ENCODE measurements at regions not wholly inside any gene's neighbourhood (a gene's known extent, or its start where the extent isn't known, plus 50 kb on each side); places are given as distances from the start of the nearest gene placed in this dataset.

GRCh38 chr4:152176627-152177214 is 359.2 kb downstream of the FBXW7 start:
- H3K27me3 ChIP-seq (ENCODE audit: control insufficient read depth, insufficient read depth, low read length): peaks cover 5% of the 10 kb centered on the region
- no peaks in the 10 kb centered on the region for H3K9me3 ChIP-seq (ENCODE audit: control insufficient read depth, insufficient read depth, low read length)
- no peak overlapping the region for H3K4me3 ChIP-seq (ENCODE audit: low read depth, low read length)
- no peak for DNase-seq (ENCODE audit: low read depth, low spot score)
- ChIA-PET CTCF (no interaction called here), POLR2A (no interaction called here)
- TF ChIP-seq CTCF (IDR thresholded peaks at IDR 0.05; ENCODE audit: low read depth, low read length): no peak
- H3K27ac ChIP-seq (ENCODE audit: low read depth, low read length): no peak overlapping the region

- DNase-seq (ENCODE audit: low read depth, low spot score): no peak
- ChIA-PET CTCF (interaction anchor here (0.8 kb wide), 1 partner anchor 293 kb away, joined by 3 read pairs; no protein-coding TSS in a partner anchor), POLR2A (no interaction called here)
- no peak for TF ChIP-seq CTCF (IDR thresholded peaks at IDR 0.05; ENCODE audit: low read depth, low read length)
- no peak overlapping the region for H3K27ac ChIP-seq (ENCODE audit: low read depth, low read length)
- H3K9me3 ChIP-seq (ENCODE audit: control insufficient read depth, insufficient read depth, low read length): no peaks in the 10 kb centered on the region
- H3K27me3 ChIP-seq (ENCODE audit: control insufficient read depth, insufficient read depth, low read length): peaks cover 7% of the 10 kb centered on the region
- H3K4me3 ChIP-seq (ENCODE audit: low read depth, low read length): no peak overlapping the region
Observed at GRCh38 chr4:152175586-152175985, 360.3 kb downstream of the FBXW7 start.

GRCh38 chr4:152172146-152172545 is 363.7 kb downstream of the FBXW7 start:
- TF ChIP-seq CTCF (IDR thresholded peaks at IDR 0.05; ENCODE audit: low read depth, low read length): no peak
- ChIA-PET POLR2A (no interaction called here), CTCF (no interaction called here)
- no peak overlapping the region for H3K27ac ChIP-seq (ENCODE audit: low read depth, low read length)
- H3K9me3 ChIP-seq (ENCODE audit: control insufficient read depth, insufficient read depth, low read length): no peaks in the 10 kb centered on the region
- no peak overlapping the region for H3K4me3 ChIP-seq (ENCODE audit: low read depth, low read length)
- no peak for DNase-seq (ENCODE audit: low read depth, low spot score)
- peaks cover 7% of the 10 kb centered on the region for H3K27me3 ChIP-seq (ENCODE audit: control insufficient read depth, insufficient read depth, low read length)

- CTCF ChIA-PET: no interaction called here
- POLR2A ChIA-PET: no interaction called here
Observed at GRCh38 chr4:152171556-152171955, 364.3 kb downstream of the FBXW7 start.

GRCh38 chr4:152169683-152170082 is 366.2 kb downstream of the FBXW7 start:
- H3K9me3 ChIP-seq (ENCODE audit: control insufficient read depth, insufficient read depth, low read length): no peaks in the 10 kb centered on the region
- no peak for DNase-seq (ENCODE audit: low read depth, low spot score)
- peaks cover 7% of the 10 kb centered on the region for H3K27me3 ChIP-seq (ENCODE audit: control insufficient read depth, insufficient read depth, low read length)
- no peak overlapping the region for H3K27ac ChIP-seq (ENCODE audit: low read depth, low read length)
- POLR2A ChIA-PET: no interaction called here
- no peak overlapping the region for H3K4me3 ChIP-seq (ENCODE audit: low read depth, low read length)
- CTCF ChIA-PET: no interaction called here
- TF ChIP-seq CTCF (IDR thresholded peaks at IDR 0.05; ENCODE audit: low read depth, low read length): no peak

More at GRCh38 chr4:152171556-152171955, 364.3 kb downstream of the FBXW7 start:
- Histone ChIP-seq H3K9me3 (ENCODE audit: control insufficient read depth, insufficient read depth, low read length) (no peaks in the 10 kb centered on the region), H3K27ac (ENCODE audit: low read depth, low read length) (no peak overlapping the region), H3K27me3 (ENCODE audit: control insufficient read depth, insufficient read depth, low read length) (peaks cover 7% of the 10 kb centered on the region), H3K4me3 (ENCODE audit: low read depth, low read length) (no peak overlapping the region)
- no peak for DNase-seq (ENCODE audit: low read depth, low spot score)
- TF ChIP-seq CTCF (IDR thresholded peaks at IDR 0.05; ENCODE audit: low read depth, low read length): no peak

All from AG04450 (cell line).